ENCODE measurements at regions not wholly inside any gene's neighbourhood (a gene's known extent, or its start where the extent isn't known, plus 50 kb on each side); places are given as distances from the start of the nearest gene placed in this dataset.

GRCh38 chr4:147052361-147052760 lies 106.7 kb upstream of the TTC29 start:
- TF ChIP-seq CTCF (optimal IDR thresholded peaks at IDR 0.05 in 1 of 3, IDR thresholded peaks at IDR 0.05 in 1 of 3, conservative IDR thresholded peaks at IDR 0.05 in 1 of 3; ENCODE audit: extremely low read depth in 1 of 3, insufficient read depth in 2 of 3, low read length in 3 of 3) (no peak), EZH2 (IDR thresholded peaks at IDR 0.05; ENCODE audit: low read length) (no peak)
